SK-N-SH (cell line): ENCODE measurements at regions not wholly inside any gene's neighbourhood (a gene's known extent, or its start where the extent isn't known, plus 50 kb on each side); places are given as distances from the start of the nearest gene placed in this dataset.

Source experiments
- CTCF ChIA-PET: fragments of 300-600, 350-600 bp; formaldehyde crosslinking; extraction: SDS; loops from one replicate; lab custom pipeline; 2021; lab: Yijun Ruan, JAX
- POLR2A ChIA-PET: fragments of 350-600 bp; sonication (Branson Sonifier 250); formaldehyde crosslinking; extraction: SDS; loops from one replicate; lab custom pipeline; 2020; ENCODE audit warnings: antibody characterized with exemption, inconsistent platforms; lab: Yijun Ruan, JAX
- DNase-seq: peaks from one replicate; pipeline ENCODE4 v3.0.0; 2012
- H2AFZ ChIP-seq: fragments of 200-600 bp; sonication (generic); 2 replicates; pipeline ENCODE4 v1.8.1; 2016; ENCODE audit warnings: antibody characterized with exemption, mild to moderate bottlenecking, low read depth
- H3F3A ChIP-seq: fragments of 200-600 bp; sonication (generic); replicated peaks from 2 replicates; pipeline ENCODE3; 2016; ENCODE audit warnings: antibody characterized with exemption, mild to moderate bottlenecking; ENCODE audit not compliant: insufficient read depth
- H3K27ac ChIP-seq, 2 experiments: fragments of 200-500 bp in 1 of 2; fragments of 200-600 bp in 1 of 2; sonication (Bioruptor generic) in 1 of 2; sonication (generic), shearing (Covaris generic) in 1 of 2; 2 replicates each; pipeline versions ENCODE4 v1.5.1 to v1.6.1; 2014 to 2016; ENCODE audit warnings: low read depth in 2 of 2, inconsistent platforms in 1 of 2, low read length in 1 of 2, mild to moderate bottlenecking in 1 of 2, mixed read lengths in 1 of 2
- H3K27me3 ChIP-seq: fragments of 200-600 bp; sonication (generic), shearing (Covaris generic); 2 replicates; pipeline ENCODE4 v1.6.1; 2016; ENCODE audit warnings: mixed run types; ENCODE audit not compliant: insufficient read depth
- H3K36me3 ChIP-seq, 2 experiments: fragments of 200-500 bp in 1 of 2; fragments of 200-600 bp in 1 of 2; sonication (Bioruptor generic) in 1 of 2; sonication (generic) in 1 of 2; replicated peaks in 1 of 2; 2 replicates each; pipeline versions ENCODE3 to v1.5.1; 2014 to 2016; ENCODE audit warnings: low read length in 1 of 2, mild to moderate bottlenecking in 1 of 2; ENCODE audit not compliant: insufficient read depth in 2 of 2, control insufficient read depth in 1 of 2
- H3K4me1 ChIP-seq, 2 experiments: fragments of 200-500 bp in 1 of 2; fragments of 200-600 bp in 1 of 2; sonication (Bioruptor generic) in 1 of 2; sonication (generic), shearing (Covaris generic) in 1 of 2; 2 replicates each; pipeline versions ENCODE4 v1.5.1 to v1.6.1; 2014 to 2016; ENCODE audit warnings: low read depth in 1 of 2, low read length in 1 of 2, mixed run types in 1 of 2; ENCODE audit not compliant: insufficient read depth in 2 of 2, control insufficient read depth in 1 of 2
- H3K4me2 ChIP-seq: fragments of 200-600 bp; sonication (generic), shearing (Covaris generic); 2 replicates; pipeline ENCODE4 v1.6.1; 2017; ENCODE audit warnings: mixed run types
- H3K4me3 ChIP-seq, 2 experiments: fragments of 200-500 bp in 1 of 2; fragments of 200-600 bp in 1 of 2; sonication (Bioruptor generic) in 1 of 2; sonication (generic), shearing (Covaris generic) in 1 of 2; 2 replicates each; pipeline versions ENCODE4 v1.5.1 to v1.8.1; 2014 to 2016; ENCODE audit warnings: low read depth in 2 of 2, inconsistent platforms in 1 of 2, low read length in 1 of 2, mild to moderate bottlenecking in 1 of 2, mixed read lengths in 1 of 2, moderate library complexity in 1 of 2
- H3K79me2 ChIP-seq: fragments of 200-600 bp; sonication (generic); 2 replicates; pipeline ENCODE4 v1.8.1; 2017; ENCODE audit warnings: mild to moderate bottlenecking; ENCODE audit not compliant: insufficient read depth
- H3K9ac ChIP-seq: fragments of 200-600 bp; sonication (generic); 2 replicates; pipeline ENCODE4 v1.6.1; 2017; ENCODE audit warnings: mixed run types
- H3K9me2 ChIP-seq: fragments of 200-600 bp; sonication (generic); 2 replicates; pipeline ENCODE4 v1.6.1; 2017; ENCODE audit warnings: mixed run types
- H3K9me3 ChIP-seq: fragments of 200-600 bp; sonication (generic); 2 replicates; pipeline ENCODE4 v1.6.1; 2017; ENCODE audit warnings: mixed run types, mild to moderate bottlenecking, moderate library complexity
- H4K20me1 ChIP-seq: fragments of 200-600 bp; sonication (generic); 2 replicates; pipeline ENCODE4 v1.6.1; 2017; ENCODE audit warnings: mild to moderate bottlenecking, mixed run types; ENCODE audit not compliant: insufficient read depth
- ELF1 ChIP-seq: IDR thresholded peaks from 2 replicates; pipeline ENCODE4 v1.4.0; 2012
- EP300 ChIP-seq, 2 experiments: IDR thresholded peaks; 2 replicates each; pipeline versions ENCODE4 v1.4.0 to v1.6.1; 2012; ENCODE audit warnings: borderline replicate concordance in 1 of 2, low read depth in 1 of 2, low read length in 1 of 2
- FOSL2 ChIP-seq: IDR thresholded peaks from 2 replicates; pipeline ENCODE4 v1.4.0; 2012; ENCODE audit warnings: low read depth, mild to moderate bottlenecking, moderate library complexity, borderline replicate concordance
- FOXM1 ChIP-seq: IDR thresholded peaks from 2 replicates; pipeline ENCODE4 v1.4.0; 2012; ENCODE audit warnings: low read depth, mild to moderate bottlenecking
- GABPA ChIP-seq: IDR thresholded peaks from 2 replicates; pipeline ENCODE4 v1.4.0; 2012; ENCODE audit warnings: low read depth, mild to moderate bottlenecking
- MEF2A ChIP-seq: IDR thresholded peaks from 2 replicates; pipeline ENCODE4 v1.4.0; 2012; ENCODE audit warnings: low read depth, borderline replicate concordance
- NRF1 ChIP-seq: IDR thresholded peaks from 2 replicates; pipeline ENCODE4 v1.6.1; 2012; ENCODE audit warnings: low read depth, mild to moderate bottlenecking, low read length
- RAD21 ChIP-seq: IDR thresholded peaks from 2 replicates; pipeline ENCODE4 v1.6.1; 2012; ENCODE audit warnings: mild to moderate bottlenecking, low read length
- RFX5 ChIP-seq: IDR thresholded peaks from 2 replicates; pipeline ENCODE4 v1.6.1; 2012; ENCODE audit warnings: mild to moderate bottlenecking, improper control_type of control experiment, low read length
- SIN3A ChIP-seq: IDR thresholded peaks from 2 replicates; pipeline ENCODE4 v1.6.1; 2012; ENCODE audit warnings: low read depth, mild to moderate bottlenecking, low read length, moderate library complexity, borderline replicate concordance
- SMC3 ChIP-seq: IDR thresholded peaks from 2 replicates; pipeline ENCODE4 v1.6.1; 2012; ENCODE audit warnings: low read depth, low read length, improper control_type of control experiment
- TCF12 ChIP-seq: IDR thresholded peaks from 2 replicates; pipeline ENCODE4 v1.4.0; 2012
- TEAD4 ChIP-seq: IDR thresholded peaks from 2 replicates; pipeline ENCODE4 v1.4.0; 2012; ENCODE audit warnings: mild to moderate bottlenecking, borderline replicate concordance; ENCODE audit not compliant: insufficient read depth
- YY1 ChIP-seq: IDR thresholded peaks from 2 replicates; pipeline ENCODE4 v1.4.0; 2012; ENCODE audit warnings: low read depth, mild to moderate bottlenecking
- WGBS: methylation state at CpG from one replicate; pipeline ENCODE4 v1.1.6; 2017; ENCODE audit warnings: low lambda C conversion rate; 5-methylcytosine and 5-hydroxymethylcytosine counted together
- TF ChIP-seq, protein P1 (sequence below): IDR thresholded peaks from 2 replicates; pipeline ENCODE4 v1.6.1; 2012; ENCODE audit warnings: mild to moderate bottlenecking, low read depth, low read length, moderate library complexity
- TF ChIP-seq, protein P2 (sequence below): fragments of 150-350 bp; IDR thresholded peaks from 2 replicates; pipeline ENCODE4 v1.6.1; 2016; ENCODE audit warnings: mild to moderate bottlenecking, low read depth, low read length
- TF ChIP-seq, protein P3 (sequence below): fragments of 200-600 bp; sonication (generic); IDR thresholded peaks from 2 replicates; pipeline ENCODE4 v1.6.1; 2017; ENCODE audit warnings: antibody characterized with exemption, mild to moderate bottlenecking, moderate library complexity

DNA sequence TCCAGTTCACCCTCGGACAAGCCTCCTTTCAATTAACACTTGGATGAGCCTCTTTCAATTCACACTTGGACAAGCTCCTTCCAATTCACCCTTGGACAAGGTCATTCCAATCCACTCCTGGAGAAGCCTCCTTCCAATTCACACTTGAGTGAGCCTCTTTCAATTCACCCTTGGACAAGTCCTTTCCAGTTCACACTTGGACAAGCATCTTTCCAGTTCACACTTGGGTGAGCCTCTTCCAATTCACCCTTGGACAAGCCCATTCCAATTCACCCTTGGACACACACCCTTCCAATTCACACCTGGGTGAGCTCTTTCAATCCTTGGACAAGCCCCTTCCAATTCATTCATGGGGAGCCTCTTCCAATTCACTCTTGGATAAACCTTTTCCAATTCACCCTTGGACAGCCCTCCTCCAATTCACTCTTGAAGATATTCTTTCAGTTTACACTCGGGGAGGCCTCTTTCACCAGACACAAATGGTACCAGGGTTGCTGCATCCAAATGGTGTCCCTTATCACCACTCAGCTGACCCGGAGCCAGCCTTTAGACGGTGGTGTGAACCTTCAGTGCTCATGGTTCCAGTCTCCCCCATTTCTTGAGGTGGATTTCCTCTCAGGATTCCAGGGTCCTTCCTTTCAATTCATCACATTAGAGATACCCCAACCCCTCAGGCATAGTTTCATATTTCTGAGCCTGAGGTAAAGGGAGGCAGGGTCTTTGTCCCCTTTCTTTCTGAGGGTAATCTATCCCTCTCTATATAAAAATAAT lies 183.6 kb downstream of the SH3BP4 start:
- Histone ChIP-seq H3K79me2 (no peaks in the 10 kb centered on the region), H3K36me3 (no peaks in the 10 kb centered on the region), H3K4me2 (no peak overlapping the region), H3K4me3 (no peak overlapping the region), H3K4me1 (no peaks in the 10 kb centered on the region), H3F3A (no peaks in the 10 kb centered on the region), H3K27ac (no peak overlapping the region), H3K27me3 (no peaks in the 10 kb centered on the region; the same call in 1 of the 2 replicates), H2AFZ (no peak overlapping the region), H4K20me1 (no peaks in the 10 kb centered on the region), H3K9me3 (no peaks in the 10 kb centered on the region), H3K9ac (no peak overlapping the region), H3K9me2 (no peaks in the 10 kb centered on the region)
- ChIA-PET POLR2A (no interaction called here), CTCF (interaction anchor here (0.6 to 13.4 kb wide), 31 partner anchors 8 to 611 kb away, joined by 3 to 129 read pairs (median 4); no protein-coding TSS in a partner anchor)
- no peak for TF ChIP-seq NRF1
- TF ChIP-seq, protein P1, sequence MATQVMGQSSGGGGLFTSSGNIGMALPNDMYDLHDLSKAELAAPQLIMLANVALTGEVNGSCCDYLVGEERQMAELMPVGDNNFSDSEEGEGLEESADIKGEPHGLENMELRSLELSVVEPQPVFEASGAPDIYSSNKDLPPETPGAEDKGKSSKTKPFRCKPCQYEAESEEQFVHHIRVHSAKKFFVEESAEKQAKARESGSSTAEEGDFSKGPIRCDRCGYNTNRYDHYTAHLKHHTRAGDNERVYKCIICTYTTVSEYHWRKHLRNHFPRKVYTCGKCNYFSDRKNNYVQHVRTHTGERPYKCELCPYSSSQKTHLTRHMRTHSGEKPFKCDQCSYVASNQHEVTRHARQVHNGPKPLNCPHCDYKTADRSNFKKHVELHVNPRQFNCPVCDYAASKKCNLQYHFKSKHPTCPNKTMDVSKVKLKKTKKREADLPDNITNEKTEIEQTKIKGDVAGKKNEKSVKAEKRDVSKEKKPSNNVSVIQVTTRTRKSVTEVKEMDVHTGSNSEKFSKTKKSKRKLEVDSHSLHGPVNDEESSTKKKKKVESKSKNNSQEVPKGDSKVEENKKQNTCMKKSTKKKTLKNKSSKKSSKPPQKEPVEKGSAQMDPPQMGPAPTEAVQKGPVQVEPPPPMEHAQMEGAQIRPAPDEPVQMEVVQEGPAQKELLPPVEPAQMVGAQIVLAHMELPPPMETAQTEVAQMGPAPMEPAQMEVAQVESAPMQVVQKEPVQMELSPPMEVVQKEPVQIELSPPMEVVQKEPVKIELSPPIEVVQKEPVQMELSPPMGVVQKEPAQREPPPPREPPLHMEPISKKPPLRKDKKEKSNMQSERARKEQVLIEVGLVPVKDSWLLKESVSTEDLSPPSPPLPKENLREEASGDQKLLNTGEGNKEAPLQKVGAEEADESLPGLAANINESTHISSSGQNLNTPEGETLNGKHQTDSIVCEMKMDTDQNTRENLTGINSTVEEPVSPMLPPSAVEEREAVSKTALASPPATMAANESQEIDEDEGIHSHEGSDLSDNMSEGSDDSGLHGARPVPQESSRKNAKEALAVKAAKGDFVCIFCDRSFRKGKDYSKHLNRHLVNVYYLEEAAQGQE = no peak
- no peak for TF ChIP-seq TCF12
- TF ChIP-seq GABPA = no peak
- TF ChIP-seq SIN3A = no peak
- no peak for TF ChIP-seq FOSL2
- no peak for TF ChIP-seq RAD21
- TF ChIP-seq YY1 = no peak
- TF ChIP-seq ELF1 = no peak
- TF ChIP-seq, protein P2, sequence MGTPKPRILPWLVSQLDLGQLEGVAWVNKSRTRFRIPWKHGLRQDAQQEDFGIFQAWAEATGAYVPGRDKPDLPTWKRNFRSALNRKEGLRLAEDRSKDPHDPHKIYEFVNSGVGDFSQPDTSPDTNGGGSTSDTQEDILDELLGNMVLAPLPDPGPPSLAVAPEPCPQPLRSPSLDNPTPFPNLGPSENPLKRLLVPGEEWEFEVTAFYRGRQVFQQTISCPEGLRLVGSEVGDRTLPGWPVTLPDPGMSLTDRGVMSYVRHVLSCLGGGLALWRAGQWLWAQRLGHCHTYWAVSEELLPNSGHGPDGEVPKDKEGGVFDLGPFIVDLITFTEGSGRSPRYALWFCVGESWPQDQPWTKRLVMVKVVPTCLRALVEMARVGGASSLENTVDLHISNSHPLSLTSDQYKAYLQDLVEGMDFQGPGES = no peak
- no peak for TF ChIP-seq MEF2A
- no peak for DNase-seq
- WGBS = 78% methylated on average over 4 of the region's 4 CpGs

DNA sequence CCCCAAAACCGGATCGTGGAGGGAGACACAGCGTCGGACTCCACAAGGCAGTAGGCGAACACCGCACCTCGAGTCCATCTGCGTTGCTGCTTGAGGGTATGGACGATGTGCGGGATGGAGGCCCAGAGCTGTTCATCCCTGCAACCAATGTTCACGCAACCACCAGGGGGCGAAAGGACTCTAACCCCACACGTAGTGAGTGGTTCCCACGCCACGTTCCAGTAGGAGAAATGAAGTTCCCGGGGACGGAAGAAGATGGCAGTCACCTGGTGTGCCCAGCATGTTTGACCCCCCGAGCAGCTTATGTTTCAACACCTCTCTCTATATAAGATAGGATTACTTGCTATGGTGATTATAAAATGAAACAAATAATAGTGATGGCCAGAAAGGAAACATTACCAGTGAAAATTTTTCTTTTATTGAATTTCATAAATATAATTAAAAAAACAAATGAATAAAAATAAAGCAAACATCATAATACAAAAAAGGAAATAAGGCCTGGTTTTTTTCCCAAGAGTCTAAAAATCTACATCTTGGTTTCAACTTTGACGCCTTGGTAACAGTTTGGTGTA lies 184.3 kb downstream of the SH3BP4 start:
- H3K9me2 ChIP-seq = no peaks in the 10 kb centered on the region
- POLR2A ChIA-PET = no interaction called here
- no peaks in the 10 kb centered on the region for H3F3A ChIP-seq
- H3K9me3 ChIP-seq = no peaks in the 10 kb centered on the region
- peak; percentile 78 for DNase-seq
- H2AFZ ChIP-seq = no peak overlapping the region
- no peak overlapping the region for H3K27ac ChIP-seq
- H3K79me2 ChIP-seq = no peaks in the 10 kb centered on the region
- H3K36me3 ChIP-seq = no peaks in the 10 kb centered on the region
- no peak overlapping the region for H3K9ac ChIP-seq
- H4K20me1 ChIP-seq = no peaks in the 10 kb centered on the region
- CTCF ChIA-PET = interaction anchor here (0.6 to 13.4 kb wide), 34 partner anchors 9 to 610 kb away, joined by 3 to 129 read pairs (median 4); no protein-coding TSS in a partner anchor
- no peak overlapping the region for H3K4me2 ChIP-seq
- H3K27me3 ChIP-seq = no peaks in the 10 kb centered on the region; the same call in 1 of the 2 replicates
- no peak overlapping the region; a peak in 1 of 4 replicates for H3K4me3 ChIP-seq
- no peaks in the 10 kb centered on the region for H3K4me1 ChIP-seq
- 41% methylated on average over 13 of the region's 19 CpGs for WGBS
- TF ChIP-seq, protein P2 = no peak
- TF ChIP-seq NRF1 = 0 out of 2 replicates have a peak, but pooled peaks have one; percentile 14
- no peak for TF ChIP-seq FOXM1
- TF ChIP-seq, protein P3, sequence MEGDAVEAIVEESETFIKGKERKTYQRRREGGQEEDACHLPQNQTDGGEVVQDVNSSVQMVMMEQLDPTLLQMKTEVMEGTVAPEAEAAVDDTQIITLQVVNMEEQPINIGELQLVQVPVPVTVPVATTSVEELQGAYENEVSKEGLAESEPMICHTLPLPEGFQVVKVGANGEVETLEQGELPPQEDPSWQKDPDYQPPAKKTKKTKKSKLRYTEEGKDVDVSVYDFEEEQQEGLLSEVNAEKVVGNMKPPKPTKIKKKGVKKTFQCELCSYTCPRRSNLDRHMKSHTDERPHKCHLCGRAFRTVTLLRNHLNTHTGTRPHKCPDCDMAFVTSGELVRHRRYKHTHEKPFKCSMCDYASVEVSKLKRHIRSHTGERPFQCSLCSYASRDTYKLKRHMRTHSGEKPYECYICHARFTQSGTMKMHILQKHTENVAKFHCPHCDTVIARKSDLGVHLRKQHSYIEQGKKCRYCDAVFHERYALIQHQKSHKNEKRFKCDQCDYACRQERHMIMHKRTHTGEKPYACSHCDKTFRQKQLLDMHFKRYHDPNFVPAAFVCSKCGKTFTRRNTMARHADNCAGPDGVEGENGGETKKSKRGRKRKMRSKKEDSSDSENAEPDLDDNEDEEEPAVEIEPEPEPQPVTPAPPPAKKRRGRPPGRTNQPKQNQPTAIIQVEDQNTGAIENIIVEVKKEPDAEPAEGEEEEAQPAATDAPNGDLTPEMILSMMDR = peak; percentile 74
- TF ChIP-seq RFX5 = no peak
- peak; percentile 84 for TF ChIP-seq RAD21
- TF ChIP-seq EP300 (IDR thresholded peaks at IDR 0.05; ENCODE audit: borderline replicate concordance in 1 of 2, low read depth in 1 of 2, low read length in 1 of 2) = no peak
- no peak for TF ChIP-seq TEAD4
- peak; percentile 93 for TF ChIP-seq SMC3
- no peak for TF ChIP-seq FOSL2
